Calu3 (cell line): ENCODE measurements at regions not wholly inside any gene's neighbourhood (a gene's known extent, or its start where the extent isn't known, plus 50 kb on each side); places are given as distances from the start of the nearest gene placed in this dataset.

Experiments used
- BruUV-seq: library from RNA; stranded (reverse); fragments of 400-500 nt; replicated peaks from 2 replicates; lab custom pipeline; 2021; lab: Mats Ljungman, UMichigan
- CTCF ChIA-PET: fragments of 300-600 bp; sonication (Branson Sonifier 250); formaldehyde crosslinking; loops from one replicate; lab custom pipeline; 2022; ENCODE audit warnings: antibody characterized with exemption; lab: Charles Lee
- DNase-seq: peaks from one replicate; pipeline ENCODE4 v3.0.0; 2022
- H3K27ac Mint-ChIP-seq: one replicate; pipeline ENCODE4 v1.8.0; 2022; ENCODE audit warnings: mixed read lengths; ENCODE audit not compliant: unreplicated experiment
- H3K27me3 Mint-ChIP-seq: one replicate; pipeline ENCODE4 v1.8.0; 2022; ENCODE audit warnings: mixed read lengths; ENCODE audit not compliant: unreplicated experiment
- H3K36me3 Mint-ChIP-seq: one replicate; pipeline ENCODE4 v1.8.0; 2022; ENCODE audit warnings: mild to moderate bottlenecking, moderate library complexity, mixed read lengths; ENCODE audit not compliant: insufficient read depth, unreplicated experiment
- H3K4me1 Mint-ChIP-seq: one replicate; pipeline ENCODE4 v1.8.0; 2022; ENCODE audit warnings: mild to moderate bottlenecking, low read depth, mixed read lengths; ENCODE audit not compliant: unreplicated experiment
- H3K4me3 Mint-ChIP-seq: one replicate; pipeline ENCODE4 v1.8.0; 2022; ENCODE audit warnings: mild to moderate bottlenecking, low read depth, moderate library complexity, mixed read lengths; ENCODE audit not compliant: unreplicated experiment
- H3K9me3 Mint-ChIP-seq: one replicate; pipeline ENCODE4 v1.8.0; 2022; ENCODE audit warnings: low read depth, mixed read lengths; ENCODE audit not compliant: unreplicated experiment
- CTCF ChIP-seq: fragments of 200-600 bp; IDR thresholded peaks from one replicate; pipeline ENCODE4 v1.8.0; 2022; ENCODE audit warnings: antibody characterized with exemption; ENCODE audit not compliant: unreplicated experiment
- intact Hi-C: fragments of 100-400 bp; cut with micrococcal nuclease; formaldehyde crosslinking; loops from one replicate; pipeline ENCODE4 v1.10.0; 2022; ENCODE audit not compliant: unreplicated experiment

GRCh38 chr4:106830879-106831278, 205.2 kb downstream of the DKK2 start:
- DNase-seq, result no peak
- CTCF ChIA-PET, result no interaction called here
- intact Hi-C loops, result no loop called here
- no TSS peak for BruUV-seq
- Mint-ChIP-seq H3K9me3 (no peaks in the 10 kb centered on the region), H3K36me3 (no peaks in the 10 kb centered on the region), H3K4me1 (no peaks in the 10 kb centered on the region), H3K27me3 (no peaks in the 10 kb centered on the region), H3K4me3 (no peak overlapping the region), H3K27ac (no peak overlapping the region)
- TF ChIP-seq CTCF, result no peak

- BruUV-seq, result no TSS peak
- TF ChIP-seq CTCF, result no peak
- Mint-ChIP-seq H3K36me3 (no peaks in the 10 kb centered on the region), H3K27ac (no peak overlapping the region), H3K4me1 (no peaks in the 10 kb centered on the region), H3K27me3 (no peaks in the 10 kb centered on the region), H3K4me3 (no peak overlapping the region), H3K9me3 (no peaks in the 10 kb centered on the region)
- CTCF ChIA-PET, result interaction anchor here (1.0 kb wide), 1 partner anchor 166 kb away, joined by 3 read pairs; no protein-coding TSS in a partner anchor
- intact Hi-C loops, result loop anchor here (5.0 to 10.0 kb wide), 2 partner anchors 79 to 554 kb away; no protein-coding TSS in a partner anchor
- DNase-seq, result no peak
These were observed 217.3 kb downstream of the DKK2 start for GRCh38 chr4:106818764-106819163.

DNA sequence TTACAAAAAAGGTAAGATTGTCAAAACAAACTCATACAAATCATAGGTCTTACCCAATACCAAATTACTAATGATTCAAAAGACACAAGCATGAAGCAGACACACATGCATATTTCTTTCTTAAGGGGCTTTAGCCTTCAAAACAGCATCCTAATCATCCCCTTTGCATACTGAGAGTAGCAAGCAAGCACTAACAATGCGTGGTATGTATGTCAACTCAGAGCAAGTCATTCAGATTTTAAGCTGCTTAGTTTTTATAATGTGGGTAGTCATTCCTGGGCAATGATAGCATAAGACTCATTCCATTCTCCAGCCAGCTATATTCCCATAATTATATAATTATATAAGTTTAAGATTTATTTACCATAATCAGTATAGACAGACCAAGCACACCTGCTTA, 219.6 kb downstream of the DKK2 start:
- Mint-ChIP-seq H3K9me3 (no peaks in the 10 kb centered on the region), H3K27me3 (no peaks in the 10 kb centered on the region), H3K27ac (no peak overlapping the region), H3K4me1 (no peaks in the 10 kb centered on the region), H3K36me3 (no peaks in the 10 kb centered on the region), H3K4me3 (no peak overlapping the region)
- CTCF ChIA-PET, result no interaction called here
- intact Hi-C loops, result loop anchor here (5.0 to 10.0 kb wide), 2 partner anchors 81 to 552 kb away; no protein-coding TSS in a partner anchor
- no peak for DNase-seq
- no peak for TF ChIP-seq CTCF
- BruUV-seq, result no TSS peak

GRCh38 chr4:106810122-106810521, 226.0 kb downstream of the DKK2 start:
- Mint-ChIP-seq H3K4me3 (no peak overlapping the region), H3K36me3 (no peaks in the 10 kb centered on the region)
- CTCF ChIA-PET, result no interaction called here

More at GRCh38 chr4:106810122-106810521, 226.0 kb downstream of the DKK2 start:
- intact Hi-C loops, result loop anchor here (10.0 kb wide), 1 partner anchor 545 kb away; no protein-coding TSS in a partner anchor
- H3K4me1 Mint-ChIP-seq, result no peaks in the 10 kb centered on the region
- H3K27ac Mint-ChIP-seq, result no peak overlapping the region
- H3K9me3 Mint-ChIP-seq, result no peaks in the 10 kb centered on the region
- TF ChIP-seq CTCF, result no peak
- DNase-seq, result no peak
- BruUV-seq, result no TSS peak
- H3K27me3 Mint-ChIP-seq, result no peaks in the 10 kb centered on the region
